H1 (cell line): ENCODE measurements at regions not wholly inside any gene's neighbourhood (a gene's known extent, or its start where the extent isn't known, plus 50 kb on each side); places are given as distances from the start of the nearest gene placed in this dataset.

Experiments used
- CTCF ChIA-PET: fragments of 300-600 bp; sonication (Branson Sonifier 250); formaldehyde crosslinking; loops from one replicate; lab custom pipeline; 2021; ENCODE audit not compliant: partially characterized antibody; lab: Charles Lee
- POLR2A ChIA-PET: fragments of 300-600 bp; sonication (Branson Sonifier 250); formaldehyde crosslinking; loops from one replicate; lab custom pipeline; 2021; ENCODE audit warnings: inconsistent platforms; ENCODE audit not compliant: partially characterized antibody; lab: Charles Lee
- DNase-seq, 2 experiments: peaks; one replicate each; pipeline versions ENCODE4 v3.0.0 to v3.0.0-alpha.2; 2010 to 2022; ENCODE audit warnings: low spot score in 2 of 2, low read depth in 1 of 2, mixed read lengths in 1 of 2
- FAIRE-seq: peaks from 2 replicates; lab custom pipeline; 2011; peaks lifted over from hg19 to GRCh38; lab: Jason Lieb, UNC
- H2AFZ ChIP-seq: 2 replicates; pipeline ENCODE4 v1.8.1; 2012; ENCODE audit warnings: low read length, inconsistent platforms
- H2AK5ac ChIP-seq: 2 replicates; pipeline ENCODE4 v1.6.1; 2013; ENCODE audit warnings: low read depth, low read length
- H2BK120ac ChIP-seq: replicated peaks from 2 replicates; pipeline ENCODE3; 2013; ENCODE audit warnings: low read depth, low read length, inconsistent platforms
- H2BK12ac ChIP-seq: 2 replicates; pipeline ENCODE4 v1.6.1; 2013; ENCODE audit warnings: low read depth, low read length
- H2BK15ac ChIP-seq: 2 replicates; pipeline ENCODE4 v1.6.1; 2013; ENCODE audit warnings: low read length
- H2BK20ac ChIP-seq: 2 replicates; pipeline ENCODE4 v1.6.1; 2013; ENCODE audit warnings: low read length
- H2BK5ac ChIP-seq: 2 replicates; pipeline ENCODE4 v1.6.1; 2013; ENCODE audit warnings: low read depth, low read length
- H3K14ac ChIP-seq: 2 replicates; pipeline ENCODE4 v1.6.1; 2013; ENCODE audit warnings: inconsistent platforms; ENCODE audit not compliant: insufficient read length
- H3K18ac ChIP-seq: 2 replicates; pipeline ENCODE4 v1.6.1; 2013; ENCODE audit warnings: low read length; ENCODE audit errors: extremely low read depth
- H3K23ac ChIP-seq: 2 replicates; pipeline ENCODE4 v1.6.1; 2013; ENCODE audit warnings: inconsistent platforms; ENCODE audit not compliant: insufficient read length
- H3K23me2 ChIP-seq: 2 replicates; pipeline ENCODE4 v1.6.1; 2013; ENCODE audit warnings: low read depth, low read length
- H3K27ac ChIP-seq: 2 replicates; pipeline ENCODE4 v1.6.1; 2011; ENCODE audit warnings: low read depth, low read length, inconsistent platforms
- H3K27me3 ChIP-seq, 4 experiments: replicated peaks in 1 of 4; 1 replicate in 1 of 4; 2 replicates in 3 of 4; pipeline versions ENCODE4 v1.6.1 to v1.8.1; 2011 to 2013; ENCODE audit warnings: low read length in 3 of 4, mild to moderate bottlenecking in 3 of 4, inconsistent platforms in 2 of 4, mixed read lengths in 2 of 4, moderate library complexity in 1 of 4; ENCODE audit not compliant: control insufficient read depth in 3 of 4, insufficient read depth in 3 of 4; ENCODE audit errors: extremely low read depth in 1 of 4
- H3K36me3 ChIP-seq, 4 experiments: 2 replicates each; pipeline versions ENCODE4 v1.6.1 to v1.8.1; 2011 to 2013; ENCODE audit warnings: mild to moderate bottlenecking in 4 of 4, low read length in 3 of 4, moderate library complexity in 2 of 4, control low read depth in 1 of 4, inconsistent platforms in 1 of 4; ENCODE audit not compliant: insufficient read depth in 4 of 4, control insufficient read depth in 2 of 4
- H3K4ac ChIP-seq: replicated peaks from 2 replicates; pipeline ENCODE3; 2013; ENCODE audit warnings: low read length, low read depth, mixed read lengths, inconsistent platforms; ENCODE audit not compliant: insufficient read length
- H3K4me1 ChIP-seq, 4 experiments: replicated peaks in 1 of 4; 1 replicate in 1 of 4; 2 replicates in 3 of 4; pipeline versions ENCODE4 v1.6.1 to v1.8.1; 2011 to 2013; ENCODE audit warnings: low read length in 3 of 4, inconsistent platforms in 2 of 4, mixed read lengths in 1 of 4; ENCODE audit not compliant: insufficient read depth in 4 of 4, control insufficient read depth in 3 of 4
- H3K4me2 ChIP-seq, 2 experiments: 2 replicates each; pipeline versions ENCODE4 v1.6.1 to v1.8.1; 2011 to 2013; ENCODE audit warnings: low read depth in 2 of 2, low read length in 2 of 2, control low read depth in 1 of 2, inconsistent platforms in 1 of 2, mild to moderate bottlenecking in 1 of 2; ENCODE audit not compliant: insufficient read depth in 1 of 2
- H3K4me3 ChIP-seq, 4 experiments: fragments of 200-600, 300-600 bp in 1 of 4; sonication (generic), shearing (Covaris generic), sonication (Bioruptor Twin) in 1 of 4; 2 replicates each; pipeline versions ENCODE4 v1.5.1 to v1.8.1; 2011 to 2016; ENCODE audit warnings: low read length in 4 of 4, low read depth in 3 of 4, control low read depth in 2 of 4, inconsistent platforms in 2 of 4, mild to moderate bottlenecking in 2 of 4, mixed read lengths in 1 of 4, moderate library complexity in 1 of 4; ENCODE audit not compliant: insufficient read depth in 2 of 4; ENCODE audit errors: extremely low read depth in 1 of 4
- H3K56ac ChIP-seq: replicated peaks from 2 replicates; pipeline ENCODE3; 2013; ENCODE audit warnings: low read depth, mild to moderate bottlenecking, mixed read lengths, low read length, inconsistent platforms; ENCODE audit not compliant: insufficient read length
- H3K79me1 ChIP-seq: 2 replicates; pipeline ENCODE4 v1.6.1; 2013; ENCODE audit warnings: low read depth, low read length, control low read depth
- H3K79me2 ChIP-seq, 2 experiments: 2 replicates each; pipeline versions ENCODE4 v1.6.1 to v1.8.1; 2012 to 2013; ENCODE audit warnings: low read length in 2 of 2, mild to moderate bottlenecking in 2 of 2, inconsistent platforms in 1 of 2; ENCODE audit not compliant: insufficient read depth in 2 of 2, control insufficient read depth in 1 of 2
- H3K9ac ChIP-seq, 4 experiments: replicated peaks in 1 of 4; 1 replicate in 1 of 4; 2 replicates in 3 of 4; pipeline versions ENCODE4 v1.6.1 to v1.8.1; 2011 to 2013; ENCODE audit warnings: low read depth in 3 of 4, low read length in 3 of 4, control low read depth in 2 of 4, mild to moderate bottlenecking in 2 of 4, moderate library complexity in 2 of 4, inconsistent platforms in 1 of 4; ENCODE audit errors: extremely low read depth in 1 of 4
- H3K9me3 ChIP-seq, 2 experiments: 2 replicates each; pipeline versions ENCODE4 v1.6.1 to v1.8.1; 2012 to 2013; ENCODE audit warnings: mild to moderate bottlenecking in 2 of 2, moderate library complexity in 2 of 2, control low read depth in 1 of 2, inconsistent platforms in 1 of 2, low read depth in 1 of 2, low read length in 1 of 2, mixed read lengths in 1 of 2; ENCODE audit not compliant: insufficient read depth in 2 of 2
- H4K20me1 ChIP-seq, 2 experiments: replicated peaks in 1 of 2; 2 replicates each; pipeline versions ENCODE3 to v1.8.1; 2011 to 2013; ENCODE audit warnings: inconsistent platforms in 2 of 2, low read length in 2 of 2, mild to moderate bottlenecking in 1 of 2; ENCODE audit not compliant: insufficient read depth in 2 of 2, control insufficient read depth in 1 of 2
- H4K5ac ChIP-seq: 2 replicates; pipeline ENCODE4 v1.6.1; 2013; ENCODE audit warnings: low read length, low read depth, mixed read lengths, inconsistent platforms; ENCODE audit not compliant: insufficient read length
- H4K8ac ChIP-seq: 2 replicates; pipeline ENCODE4 v1.8.0; 2013; ENCODE audit warnings: mild to moderate bottlenecking, moderate library complexity, low read length, inconsistent platforms; ENCODE audit not compliant: insufficient read depth; ENCODE audit errors: extremely low read depth
- H4K91ac ChIP-seq: replicated peaks from 2 replicates; pipeline ENCODE3; 2013; ENCODE audit warnings: low read length, mixed read lengths, inconsistent platforms; ENCODE audit not compliant: insufficient read length
- BACH1 ChIP-seq: IDR thresholded peaks from 2 replicates; pipeline ENCODE4 v1.6.1; 2012; ENCODE audit warnings: low read length, improper control_type of control experiment
- BRCA1 ChIP-seq: IDR thresholded peaks from 2 replicates; pipeline ENCODE4 v1.6.1; 2012; ENCODE audit warnings: low read depth, low read length, improper control_type of control experiment
- CBX5 ChIP-seq: fragments of 300-800, 300-1000 bp; sonication (generic); IDR thresholded peaks from 2 replicates; pipeline ENCODE4 v1.7.1; 2016; ENCODE audit warnings: antibody characterized with exemption, low read length, low read depth
- CEBPB ChIP-seq: IDR thresholded peaks from 2 replicates; pipeline ENCODE4 v1.6.1; 2012; ENCODE audit warnings: low read depth, low read length
- EZH2 ChIP-seq: fragments of 200-600 bp; sonication (generic); IDR thresholded peaks from 2 replicates; pipeline ENCODE4 v1.7.1; 2012; ENCODE audit warnings: low read depth, mild to moderate bottlenecking, moderate library complexity, low read length, inconsistent platforms; ENCODE audit not compliant: severe bottlenecking
- GABPA ChIP-seq: IDR thresholded peaks from 2 replicates; pipeline ENCODE4 v1.6.1; 2011; ENCODE audit warnings: mild to moderate bottlenecking, low read length, moderate library complexity, borderline replicate concordance; ENCODE audit not compliant: insufficient read depth
- JUND ChIP-seq: IDR thresholded peaks from 2 replicates; pipeline ENCODE4 v1.6.1; 2011; ENCODE audit warnings: mild to moderate bottlenecking, improper control_type of control experiment, low read length
- KDM1A ChIP-seq: fragments of 200-600, 300-600 bp; sonication (generic); IDR thresholded peaks from 2 replicates; pipeline ENCODE4 v1.7.1; 2016; ENCODE audit warnings: mild to moderate bottlenecking, low read length, borderline replicate concordance
- KDM4A ChIP-seq: IDR thresholded peaks from one replicate; pipeline ENCODE4 v1.7.1; 2012; ENCODE audit warnings: low read depth, mild to moderate bottlenecking, moderate library complexity, low read length, inconsistent platforms; ENCODE audit not compliant: severe bottlenecking
- MAFK ChIP-seq: IDR thresholded peaks from 2 replicates; pipeline ENCODE4 v1.6.1; 2012; ENCODE audit warnings: low read depth, mild to moderate bottlenecking, improper control_type of control experiment, low read length
- RXRA ChIP-seq: IDR thresholded peaks from 2 replicates; pipeline ENCODE4 v1.6.1; 2011; ENCODE audit warnings: low read depth, mild to moderate bottlenecking, low read length, moderate library complexity; ENCODE audit not compliant: insufficient read depth
- SP1 ChIP-seq: IDR thresholded peaks from 2 replicates; pipeline ENCODE4 v1.6.1; 2011; ENCODE audit warnings: low read depth, low read length
- SP2 ChIP-seq: IDR thresholded peaks from 2 replicates; pipeline ENCODE4 v1.6.1; 2012; ENCODE audit warnings: mild to moderate bottlenecking, low read length, inconsistent platforms
- SRF ChIP-seq: IDR thresholded peaks from 2 replicates; pipeline ENCODE4 v1.6.1; 2011; ENCODE audit warnings: mild to moderate bottlenecking, low read depth, low read length, moderate library complexity
- TBP ChIP-seq: IDR thresholded peaks from 2 replicates; pipeline ENCODE4 v1.6.1; 2011; ENCODE audit warnings: low read depth, low read length, improper control_type of control experiment
- YY1 ChIP-seq: IDR thresholded peaks from 2 replicates; pipeline ENCODE4 v1.6.1; 2011; ENCODE audit warnings: low read depth, mild to moderate bottlenecking, low read length
- WGBS, 2 experiments: shearing (Covaris generic) in 1 of 2; methylation state at CpG; one replicate each; pipeline versions ENCODE4 v1.1.6 to v1.1.7; 2013 to 2015; ENCODE audit warnings: low lambda C conversion rate in 2 of 2, mixed read lengths in 2 of 2, inconsistent platforms in 1 of 2, low coverage in 1 of 2, missing lambda C conversion rate in 1 of 2; ENCODE audit not compliant: insufficient replicate concordance in 2 of 2, insufficient coverage in 1 of 2, insufficient read length in 1 of 2; ENCODE audit errors: extremely low coverage in 1 of 2, missing lambda C conversion rate in 1 of 2; 5-methylcytosine and 5-hydroxymethylcytosine counted together

- Histone ChIP-seq H3K23ac (no peak overlapping the region), H3K79me1 (no peaks in the 10 kb centered on the region), H2BK15ac (no peak overlapping the region), H3K56ac (no peak overlapping the region), H2BK120ac (no peak overlapping the region), H3K9ac (no peak overlapping the region), H2BK5ac (no peak overlapping the region), H3K14ac (no peak overlapping the region), H2AK5ac (no peak overlapping the region), H3K18ac (no peak overlapping the region), H3K27ac (no peak overlapping the region), H3K4me2 (no peak overlapping the region), H3K4me1 (0 out of 7 replicates have a peak, but pooled peaks cover 0 to 2% (median 0%) of the 10 kb centered on the region in 4 experiments), H2BK20ac (no peak overlapping the region), H3K27me3 (no peaks in the 10 kb centered on the region), H3K79me2 (no peaks in the 10 kb centered on the region), H4K91ac (no peak overlapping the region), H3K9me3 (no peaks in the 10 kb centered on the region), H2AFZ (no peak overlapping the region), H4K20me1 (no peaks in the 10 kb centered on the region), H2BK12ac (no peak overlapping the region), H4K8ac (no peak overlapping the region), H3K23me2 (peaks cover 3% of the 10 kb centered on the region; the same call in 1 of the 2 replicates), H3K4ac (no peak overlapping the region), H3K36me3 (no peaks in the 10 kb centered on the region), H3K4me3 (no peak overlapping the region), H4K5ac (no peak overlapping the region)
- FAIRE-seq (no peak), DNase-seq (no peak)
- TF ChIP-seq SRF (no peak), GABPA (no peak), JUND (no peak), KDM1A (no peak), YY1 (no peak), RXRA (no peak), CBX5 (no peak), TBP (no peak), SP1 (no peak), EZH2 (no peak), SP2 (no peak), KDM4A (no peak), BRCA1 (no peak), CEBPB (no peak), BACH1 (no peak), MAFK (no peak)
- WGBS, 2 experiments: 90 to 100% methylated on average over 1 to 6 of the region's 6 CpGs
- POLR2A ChIA-PET: no interaction called here
- CTCF ChIA-PET: interaction anchor here (1.7 kb wide), 1 partner anchor 30 kb away, joined by 6 read pairs; no protein-coding TSS in a partner anchor
Observed at GRCh38 chr4:189832528-189832927, 108.1 kb upstream of the FRG1 start.
